ENCODE measurements at regions not wholly inside any gene's neighbourhood (a gene's known extent, or its start where the extent isn't known, plus 50 kb on each side); places are given as distances from the start of the nearest gene placed in this dataset.

DNA sequence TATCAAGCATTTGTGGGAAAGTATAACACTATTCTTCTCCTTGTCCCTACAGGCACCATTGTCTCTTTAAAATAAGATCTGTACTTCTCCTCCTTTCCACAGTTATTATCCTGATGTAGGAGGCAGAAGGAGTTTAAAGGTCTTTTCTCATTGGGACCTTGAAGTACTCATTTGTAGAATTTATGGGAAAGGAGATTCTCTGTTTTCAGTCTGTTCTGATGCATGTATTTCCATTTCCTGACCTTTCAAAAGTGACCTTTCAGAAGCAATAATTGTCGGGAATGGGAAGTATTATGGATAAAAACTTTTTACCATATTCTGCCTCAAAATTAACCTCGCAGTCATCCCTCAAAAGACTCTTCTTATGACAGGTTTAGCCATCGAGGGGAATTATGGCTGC is 224.8 kb downstream of the CTH start (continued):
- TF ChIP-seq, protein P1, sequence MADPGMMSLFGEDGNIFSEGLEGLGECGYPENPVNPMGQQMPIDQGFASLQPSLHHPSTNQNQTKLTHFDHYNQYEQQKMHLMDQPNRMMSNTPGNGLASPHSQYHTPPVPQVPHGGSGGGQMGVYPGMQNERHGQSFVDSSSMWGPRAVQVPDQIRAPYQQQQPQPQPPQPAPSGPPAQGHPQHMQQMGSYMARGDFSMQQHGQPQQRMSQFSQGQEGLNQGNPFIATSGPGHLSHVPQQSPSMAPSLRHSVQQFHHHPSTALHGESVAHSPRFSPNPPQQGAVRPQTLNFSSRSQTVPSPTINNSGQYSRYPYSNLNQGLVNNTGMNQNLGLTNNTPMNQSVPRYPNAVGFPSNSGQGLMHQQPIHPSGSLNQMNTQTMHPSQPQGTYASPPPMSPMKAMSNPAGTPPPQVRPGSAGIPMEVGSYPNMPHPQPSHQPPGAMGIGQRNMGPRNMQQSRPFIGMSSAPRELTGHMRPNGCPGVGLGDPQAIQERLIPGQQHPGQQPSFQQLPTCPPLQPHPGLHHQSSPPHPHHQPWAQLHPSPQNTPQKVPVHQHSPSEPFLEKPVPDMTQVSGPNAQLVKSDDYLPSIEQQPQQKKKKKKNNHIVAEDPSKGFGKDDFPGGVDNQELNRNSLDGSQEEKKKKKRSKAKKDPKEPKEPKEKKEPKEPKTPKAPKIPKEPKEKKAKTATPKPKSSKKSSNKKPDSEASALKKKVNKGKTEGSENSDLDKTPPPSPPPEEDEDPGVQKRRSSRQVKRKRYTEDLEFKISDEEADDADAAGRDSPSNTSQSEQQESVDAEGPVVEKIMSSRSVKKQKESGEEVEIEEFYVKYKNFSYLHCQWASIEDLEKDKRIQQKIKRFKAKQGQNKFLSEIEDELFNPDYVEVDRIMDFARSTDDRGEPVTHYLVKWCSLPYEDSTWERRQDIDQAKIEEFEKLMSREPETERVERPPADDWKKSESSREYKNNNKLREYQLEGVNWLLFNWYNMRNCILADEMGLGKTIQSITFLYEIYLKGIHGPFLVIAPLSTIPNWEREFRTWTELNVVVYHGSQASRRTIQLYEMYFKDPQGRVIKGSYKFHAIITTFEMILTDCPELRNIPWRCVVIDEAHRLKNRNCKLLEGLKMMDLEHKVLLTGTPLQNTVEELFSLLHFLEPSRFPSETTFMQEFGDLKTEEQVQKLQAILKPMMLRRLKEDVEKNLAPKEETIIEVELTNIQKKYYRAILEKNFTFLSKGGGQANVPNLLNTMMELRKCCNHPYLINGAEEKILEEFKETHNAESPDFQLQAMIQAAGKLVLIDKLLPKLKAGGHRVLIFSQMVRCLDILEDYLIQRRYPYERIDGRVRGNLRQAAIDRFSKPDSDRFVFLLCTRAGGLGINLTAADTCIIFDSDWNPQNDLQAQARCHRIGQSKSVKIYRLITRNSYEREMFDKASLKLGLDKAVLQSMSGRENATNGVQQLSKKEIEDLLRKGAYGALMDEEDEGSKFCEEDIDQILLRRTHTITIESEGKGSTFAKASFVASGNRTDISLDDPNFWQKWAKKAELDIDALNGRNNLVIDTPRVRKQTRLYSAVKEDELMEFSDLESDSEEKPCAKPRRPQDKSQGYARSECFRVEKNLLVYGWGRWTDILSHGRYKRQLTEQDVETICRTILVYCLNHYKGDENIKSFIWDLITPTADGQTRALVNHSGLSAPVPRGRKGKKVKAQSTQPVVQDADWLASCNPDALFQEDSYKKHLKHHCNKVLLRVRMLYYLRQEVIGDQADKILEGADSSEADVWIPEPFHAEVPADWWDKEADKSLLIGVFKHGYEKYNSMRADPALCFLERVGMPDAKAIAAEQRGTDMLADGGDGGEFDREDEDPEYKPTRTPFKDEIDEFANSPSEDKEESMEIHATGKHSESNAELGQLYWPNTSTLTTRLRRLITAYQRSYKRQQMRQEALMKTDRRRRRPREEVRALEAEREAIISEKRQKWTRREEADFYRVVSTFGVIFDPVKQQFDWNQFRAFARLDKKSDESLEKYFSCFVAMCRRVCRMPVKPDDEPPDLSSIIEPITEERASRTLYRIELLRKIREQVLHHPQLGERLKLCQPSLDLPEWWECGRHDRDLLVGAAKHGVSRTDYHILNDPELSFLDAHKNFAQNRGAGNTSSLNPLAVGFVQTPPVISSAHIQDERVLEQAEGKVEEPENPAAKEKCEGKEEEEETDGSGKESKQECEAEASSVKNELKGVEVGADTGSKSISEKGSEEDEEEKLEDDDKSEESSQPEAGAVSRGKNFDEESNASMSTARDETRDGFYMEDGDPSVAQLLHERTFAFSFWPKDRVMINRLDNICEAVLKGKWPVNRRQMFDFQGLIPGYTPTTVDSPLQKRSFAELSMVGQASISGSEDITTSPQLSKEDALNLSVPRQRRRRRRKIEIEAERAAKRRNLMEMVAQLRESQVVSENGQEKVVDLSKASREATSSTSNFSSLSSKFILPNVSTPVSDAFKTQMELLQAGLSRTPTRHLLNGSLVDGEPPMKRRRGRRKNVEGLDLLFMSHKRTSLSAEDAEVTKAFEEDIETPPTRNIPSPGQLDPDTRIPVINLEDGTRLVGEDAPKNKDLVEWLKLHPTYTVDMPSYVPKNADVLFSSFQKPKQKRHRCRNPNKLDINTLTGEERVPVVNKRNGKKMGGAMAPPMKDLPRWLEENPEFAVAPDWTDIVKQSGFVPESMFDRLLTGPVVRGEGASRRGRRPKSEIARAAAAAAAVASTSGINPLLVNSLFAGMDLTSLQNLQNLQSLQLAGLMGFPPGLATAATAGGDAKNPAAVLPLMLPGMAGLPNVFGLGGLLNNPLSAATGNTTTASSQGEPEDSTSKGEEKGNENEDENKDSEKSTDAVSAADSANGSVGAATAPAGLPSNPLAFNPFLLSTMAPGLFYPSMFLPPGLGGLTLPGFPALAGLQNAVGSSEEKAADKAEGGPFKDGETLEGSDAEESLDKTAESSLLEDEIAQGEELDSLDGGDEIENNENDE (IDR thresholded peaks at IDR 0.05; ENCODE audit: insufficient replicate concordance, low read length) = no peak
- TF ChIP-seq SP4 (IDR thresholded peaks at IDR 0.05; ENCODE audit: low read length) (no peak), KDM4A (IDR thresholded peaks at IDR 0.05; ENCODE audit: low read depth, low read length, severe bottlenecking) (no peak), SP2 (IDR thresholded peaks at IDR 0.05; ENCODE audit: low read length) (no peak), CTBP2 (IDR thresholded peaks at IDR 0.05; ENCODE audit: borderline replicate concordance, insufficient read depth, insufficient read length, low read length) (no peak), JUND (IDR thresholded peaks at IDR 0.05; ENCODE audit: low read length) (no peak)
- TF ChIP-seq, protein P2, sequence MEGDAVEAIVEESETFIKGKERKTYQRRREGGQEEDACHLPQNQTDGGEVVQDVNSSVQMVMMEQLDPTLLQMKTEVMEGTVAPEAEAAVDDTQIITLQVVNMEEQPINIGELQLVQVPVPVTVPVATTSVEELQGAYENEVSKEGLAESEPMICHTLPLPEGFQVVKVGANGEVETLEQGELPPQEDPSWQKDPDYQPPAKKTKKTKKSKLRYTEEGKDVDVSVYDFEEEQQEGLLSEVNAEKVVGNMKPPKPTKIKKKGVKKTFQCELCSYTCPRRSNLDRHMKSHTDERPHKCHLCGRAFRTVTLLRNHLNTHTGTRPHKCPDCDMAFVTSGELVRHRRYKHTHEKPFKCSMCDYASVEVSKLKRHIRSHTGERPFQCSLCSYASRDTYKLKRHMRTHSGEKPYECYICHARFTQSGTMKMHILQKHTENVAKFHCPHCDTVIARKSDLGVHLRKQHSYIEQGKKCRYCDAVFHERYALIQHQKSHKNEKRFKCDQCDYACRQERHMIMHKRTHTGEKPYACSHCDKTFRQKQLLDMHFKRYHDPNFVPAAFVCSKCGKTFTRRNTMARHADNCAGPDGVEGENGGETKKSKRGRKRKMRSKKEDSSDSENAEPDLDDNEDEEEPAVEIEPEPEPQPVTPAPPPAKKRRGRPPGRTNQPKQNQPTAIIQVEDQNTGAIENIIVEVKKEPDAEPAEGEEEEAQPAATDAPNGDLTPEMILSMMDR (IDR thresholded peaks at IDR 0.05; ENCODE audit: control extremely low read depth in 1 of 3, insufficient read depth in 1 of 3, low read depth in 1 of 3, low read length in 3 of 3) = no peak
- TF ChIP-seq, protein P3, sequence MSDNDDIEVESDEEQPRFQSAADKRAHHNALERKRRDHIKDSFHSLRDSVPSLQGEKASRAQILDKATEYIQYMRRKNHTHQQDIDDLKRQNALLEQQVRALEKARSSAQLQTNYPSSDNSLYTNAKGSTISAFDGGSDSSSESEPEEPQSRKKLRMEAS (IDR thresholded peaks at IDR 0.05) = no peak
